HEK293 (cell line): ENCODE measurements at regions not wholly inside any gene's neighbourhood (a gene's known extent, or its start where the extent isn't known, plus 50 kb on each side); places are given as distances from the start of the nearest gene placed in this dataset.

ENCODE experiments used
- CTCF ChIA-PET: fragments of 350-600 bp; formaldehyde crosslinking; extraction: SDS; loops from one replicate; lab custom pipeline; 2021; ENCODE audit warnings: antibody characterized with exemption; lab: Yijun Ruan, JAX
- POLR2A ChIA-PET: fragments of 300-600 bp; formaldehyde crosslinking; extraction: SDS; loops from one replicate; lab custom pipeline; 2020; ENCODE audit warnings: antibody characterized with exemption, inconsistent platforms; lab: Yijun Ruan, JAX
- H3K27ac ChIP-seq: fragments of 200-500 bp; sonication (Bioruptor generic); 2 replicates; pipeline ENCODE4 v1.5.1; 2014; ENCODE audit warnings: low read depth, low read length, control low read depth, inconsistent platforms; ENCODE audit errors: extremely low read depth
- H3K36me3 ChIP-seq, 2 experiments: fragments of 200-500 bp in 1 of 2; sonication (Bioruptor generic) in 1 of 2; 1 replicate in 1 of 2; 2 replicates in 1 of 2; pipeline ENCODE4 v1.5.1; 2014 to 2017; ENCODE audit warnings: inconsistent platforms in 2 of 2, low read length in 2 of 2; ENCODE audit not compliant: control insufficient read depth in 2 of 2, insufficient read depth in 1 of 2
- H3K4me1 ChIP-seq: fragments of 200-500 bp; sonication (Bioruptor generic); 2 replicates; pipeline ENCODE4 v1.5.1; 2014; ENCODE audit warnings: mild to moderate bottlenecking, low read length, inconsistent platforms; ENCODE audit not compliant: control insufficient read depth, insufficient read depth
- H3K4me3 ChIP-seq: 2 replicates; pipeline ENCODE4 v1.5.1; 2011; ENCODE audit warnings: low read depth, mild to moderate bottlenecking, control low read depth, low read length, moderate library complexity
- H3K9me3 ChIP-seq: fragments of 200-500 bp; sonication (Bioruptor generic); 2 replicates; pipeline ENCODE4 v1.5.1; 2014; ENCODE audit warnings: low read depth, low read length, inconsistent platforms; ENCODE audit not compliant: control insufficient read depth, insufficient read depth
- EGR2 ChIP-seq: fragments of 450-650 bp; formaldehyde crosslinking; IDR thresholded peaks from 2 replicates; pipeline ENCODE4 v1.5.1; 2016; ENCODE audit warnings: low read depth, missing biosample characterization, missing genetic modification characterization
- GLIS1 ChIP-seq: fragments of 450-650 bp; formaldehyde crosslinking; IDR thresholded peaks from 2 replicates; pipeline ENCODE4 v1.5.1; 2016; ENCODE audit warnings: missing biosample characterization, missing genetic modification characterization
- KLF7 ChIP-seq: fragments of 450-650 bp; formaldehyde crosslinking; IDR thresholded peaks from 2 replicates; pipeline ENCODE4 v1.5.1; 2016; ENCODE audit warnings: missing biosample characterization, missing genetic modification characterization, borderline replicate concordance
- ZBTB20 ChIP-seq: fragments of 450-650 bp; formaldehyde crosslinking; IDR thresholded peaks from 2 replicates; pipeline ENCODE4 v1.5.1; 2016; ENCODE audit warnings: missing biosample characterization, missing genetic modification characterization
- ZFHX2 ChIP-seq: fragments of 450-650 bp; formaldehyde crosslinking; conservative IDR thresholded peaks from 2 replicates; pipeline ENCODE4 v1.5.1; 2016; ENCODE audit warnings: missing biosample characterization, missing genetic modification characterization
- ZNF248 ChIP-seq: fragments of 450-650 bp; formaldehyde crosslinking; IDR thresholded peaks from 2 replicates; pipeline ENCODE4 v1.5.1; 2017; ENCODE audit warnings: missing biosample characterization, missing genetic modification characterization
- ZNF324 ChIP-seq: fragments of 450-650 bp; formaldehyde crosslinking; IDR thresholded peaks from 2 replicates; pipeline ENCODE4 v1.5.1; 2016; ENCODE audit warnings: missing biosample characterization, missing genetic modification characterization
- ZNF335 ChIP-seq: fragments of 450-650 bp; formaldehyde crosslinking; conservative IDR thresholded peaks from 2 replicates; pipeline ENCODE4 v1.5.1; 2016; ENCODE audit warnings: missing biosample characterization, missing genetic modification characterization
- ZNF37A ChIP-seq: fragments of 450-650 bp; IDR thresholded peaks from 2 replicates; pipeline ENCODE4 v1.5.1; 2018; ENCODE audit warnings: missing biosample characterization, missing genetic modification characterization
- ZNF391 ChIP-seq: fragments of 450-650 bp; formaldehyde crosslinking; IDR thresholded peaks from 2 replicates; pipeline ENCODE4 v1.5.1; 2016; ENCODE audit warnings: low read depth, missing biosample characterization, missing genetic modification characterization, borderline replicate concordance
- ZNF404 ChIP-seq: fragments of 450-650 bp; formaldehyde crosslinking; IDR thresholded peaks from 2 replicates; pipeline ENCODE4 v1.5.1; 2017; ENCODE audit warnings: missing biosample characterization, missing genetic modification characterization
- ZNF549 ChIP-seq: fragments of 450-650 bp; IDR thresholded peaks from 2 replicates; pipeline ENCODE4 v1.5.1; 2018; ENCODE audit warnings: missing biosample characterization, missing genetic modification characterization, mild to moderate bottlenecking, inconsistent platforms, moderate library complexity
- ZNF624 ChIP-seq: fragments of 450-650 bp; formaldehyde crosslinking; IDR thresholded peaks from 2 replicates; pipeline ENCODE4 v1.5.1; 2017; ENCODE audit warnings: missing biosample characterization, missing genetic modification characterization
- ZNF777 ChIP-seq: fragments of 450-650 bp; formaldehyde crosslinking; IDR thresholded peaks from 2 replicates; pipeline ENCODE4 v1.5.1; 2017; ENCODE audit warnings: missing biosample characterization, missing genetic modification characterization, borderline replicate concordance
- TF ChIP-seq, protein P1 (sequence below): fragments of 450-650 bp; formaldehyde crosslinking; IDR thresholded peaks from 2 replicates; pipeline ENCODE4; 2016; ENCODE audit warnings: missing biosample characterization, missing genetic modification characterization
- TF ChIP-seq, protein P2 (sequence below): fragments of 450-650 bp; formaldehyde crosslinking; conservative IDR thresholded peaks from 2 replicates; pipeline ENCODE4 v1.5.1; 2016; ENCODE audit warnings: low read depth, missing biosample characterization, missing genetic modification characterization

DNA sequence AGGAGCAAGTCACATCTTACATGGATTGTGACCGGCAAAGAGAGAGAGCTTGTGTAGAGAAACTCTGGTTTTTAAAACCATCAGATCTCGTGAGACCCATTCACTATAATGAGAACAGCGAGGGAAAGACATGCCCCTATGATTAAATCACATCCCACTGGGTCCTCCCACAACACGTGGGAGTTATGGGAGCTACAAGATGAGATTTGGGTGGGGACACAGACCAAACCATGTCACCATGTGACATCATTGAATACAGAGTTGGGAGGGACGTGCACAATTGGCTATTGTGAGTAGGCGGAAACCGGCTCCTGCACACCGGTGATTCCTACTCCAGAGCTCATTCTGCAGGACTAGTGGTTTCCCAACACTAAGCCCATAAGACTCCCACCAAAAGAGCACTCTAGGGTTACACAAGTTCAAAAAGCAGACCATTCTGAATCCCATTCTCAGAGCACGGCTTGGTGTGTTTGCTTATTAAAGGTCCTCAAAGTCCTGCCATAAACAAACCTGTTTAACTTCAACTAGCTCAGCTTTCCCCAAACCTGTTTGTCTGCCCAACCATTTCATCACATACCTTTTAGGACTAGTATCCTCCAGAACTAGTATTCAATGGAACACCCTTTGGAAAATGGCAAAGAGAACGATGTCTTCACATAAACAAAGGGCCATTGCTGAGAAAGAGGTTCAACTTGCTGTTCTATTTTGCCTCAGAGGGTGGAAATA is 167.6 kb downstream of the TLE3 start:
- H3K4me1 ChIP-seq, result no peaks in the 10 kb centered on the region
- no peak overlapping the region for H3K4me3 ChIP-seq
- H3K9me3 ChIP-seq, result peaks cover 2% of the 10 kb centered on the region; the same call in 1 of the 2 replicates
- POLR2A ChIA-PET, result no interaction called here
- CTCF ChIA-PET, result no interaction called here
- TF ChIP-seq, protein P1, sequence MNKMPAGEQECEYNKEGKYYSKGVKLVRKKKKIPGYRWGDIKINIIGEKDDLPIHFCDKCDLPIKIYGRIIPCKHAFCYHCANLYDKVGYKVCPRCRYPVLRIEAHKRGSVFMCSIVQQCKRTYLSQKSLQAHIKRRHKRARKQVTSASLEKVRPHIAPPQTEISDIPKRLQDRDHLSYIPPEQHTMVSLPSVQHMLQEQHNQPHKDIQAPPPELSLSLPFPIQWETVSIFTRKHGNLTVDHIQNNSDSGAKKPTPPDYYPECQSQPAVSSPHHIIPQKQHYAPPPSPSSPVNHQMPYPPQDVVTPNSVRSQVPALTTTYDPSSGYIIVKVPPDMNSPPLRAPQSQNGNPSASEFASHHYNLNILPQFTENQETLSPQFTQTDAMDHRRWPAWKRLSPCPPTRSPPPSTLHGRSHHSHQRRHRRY (tag by site-specific recombination), result no peak
- TF ChIP-seq ZFHX2 (tag by site-specific recombination) (peak; percentile 66), KLF7 (no peak), EGR2 (tag by site-specific recombination) (peak; percentile 55; the same call in 1 of the 2 replicates)
- no peak overlapping the region for H3K27ac ChIP-seq
- no peaks in the 10 kb centered on the region for H3K36me3 ChIP-seq

DNA sequence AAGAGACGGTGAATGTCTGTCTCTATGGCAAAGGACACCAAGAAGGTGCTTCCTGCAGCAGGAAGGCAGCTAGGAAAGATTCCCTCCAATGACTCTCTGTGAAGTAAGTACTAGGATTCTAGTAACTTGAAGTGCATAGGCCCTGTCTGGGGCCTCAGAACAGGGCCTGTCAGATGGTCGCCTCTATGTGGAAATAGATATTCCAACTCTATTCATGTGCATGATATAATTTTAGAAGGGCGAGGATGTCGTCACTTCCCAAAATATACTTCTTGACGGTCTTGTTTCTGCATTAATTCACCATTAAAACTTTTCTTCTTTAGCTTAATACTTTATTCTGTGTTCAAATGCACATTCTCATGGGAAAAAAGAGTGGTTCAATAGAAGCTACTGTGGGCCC is 167.0 kb downstream of the TLE3 start:
- TF ChIP-seq ZFHX2 (tag by site-specific recombination) (no peak), ZNF324 (tag by site-specific recombination) (no peak), ZNF624 (tag by site-specific recombination) (no peak), ZNF549 (tag by site-specific recombination) (no peak), ZNF404 (tag by site-specific recombination) (no peak), ZNF391 (no peak)
- TF ChIP-seq, protein P2, sequence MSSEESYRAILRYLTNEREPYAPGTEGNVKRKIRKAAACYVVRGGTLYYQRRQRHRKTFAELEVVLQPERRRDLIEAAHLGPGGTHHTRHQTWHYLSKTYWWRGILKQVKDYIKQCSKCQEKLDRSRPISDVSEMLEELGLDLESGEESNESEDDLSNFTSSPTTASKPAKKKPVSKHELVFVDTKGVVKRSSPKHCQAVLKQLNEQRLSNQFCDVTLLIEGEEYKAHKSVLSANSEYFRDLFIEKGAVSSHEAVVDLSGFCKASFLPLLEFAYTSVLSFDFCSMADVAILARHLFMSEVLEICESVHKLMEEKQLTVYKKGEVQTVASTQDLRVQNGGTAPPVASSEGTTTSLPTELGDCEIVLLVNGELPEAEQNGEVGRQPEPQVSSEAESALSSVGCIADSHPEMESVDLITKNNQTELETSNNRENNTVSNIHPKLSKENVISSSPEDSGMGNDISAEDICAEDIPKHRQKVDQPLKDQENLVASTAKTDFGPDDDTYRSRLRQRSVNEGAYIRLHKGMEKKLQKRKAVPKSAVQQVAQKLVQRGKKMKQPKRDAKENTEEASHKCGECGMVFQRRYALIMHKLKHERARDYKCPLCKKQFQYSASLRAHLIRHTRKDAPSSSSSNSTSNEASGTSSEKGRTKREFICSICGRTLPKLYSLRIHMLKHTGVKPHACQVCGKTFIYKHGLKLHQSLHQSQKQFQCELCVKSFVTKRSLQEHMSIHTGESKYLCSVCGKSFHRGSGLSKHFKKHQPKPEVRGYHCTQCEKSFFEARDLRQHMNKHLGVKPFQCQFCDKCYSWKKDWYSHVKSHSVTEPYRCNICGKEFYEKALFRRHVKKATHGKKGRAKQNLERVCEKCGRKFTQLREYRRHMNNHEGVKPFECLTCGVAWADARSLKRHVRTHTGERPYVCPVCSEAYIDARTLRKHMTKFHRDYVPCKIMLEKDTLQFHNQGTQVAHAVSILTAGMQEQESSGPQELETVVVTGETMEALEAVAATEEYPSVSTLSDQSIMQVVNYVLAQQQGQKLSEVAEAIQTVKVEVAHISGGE (tag by site-specific recombination), result no peak
- Histone ChIP-seq H3K36me3 (no peaks in the 10 kb centered on the region), H3K4me3 (no peak overlapping the region), H3K4me1 (no peaks in the 10 kb centered on the region), H3K9me3 (peaks cover 2% of the 10 kb centered on the region; the same call in 1 of the 2 replicates), H3K27ac (no peak overlapping the region)
- POLR2A ChIA-PET, result no interaction called here
- CTCF ChIA-PET, result no interaction called here

DNA sequence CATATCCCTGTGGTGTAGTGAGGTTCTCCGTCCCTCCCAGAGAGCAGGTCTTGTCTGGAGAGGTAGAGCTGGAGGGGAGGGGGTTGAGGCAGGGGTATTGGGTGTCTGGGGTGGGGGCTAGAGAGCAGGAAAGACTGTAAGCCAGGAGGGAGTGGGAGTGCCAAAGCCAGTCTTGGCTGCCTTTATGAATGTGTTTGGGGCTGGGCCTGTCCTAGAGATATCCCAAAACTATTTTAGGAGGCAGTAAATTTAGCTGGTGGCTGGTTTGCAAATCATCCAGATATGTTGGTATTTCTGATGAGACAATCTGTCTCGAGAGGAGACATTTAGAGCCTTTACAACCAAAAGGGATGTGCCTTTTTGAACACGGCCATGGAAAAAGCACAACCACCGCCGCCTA is 166.6 kb downstream of the TLE3 start:
- Histone ChIP-seq H3K4me1 (no peaks in the 10 kb centered on the region), H3K36me3 (no peaks in the 10 kb centered on the region), H3K4me3 (no peak overlapping the region), H3K9me3 (peaks cover 2% of the 10 kb centered on the region; the same call in 1 of the 2 replicates), H3K27ac (no peak overlapping the region)
- CTCF ChIA-PET, result no interaction called here
- POLR2A ChIA-PET, result interaction anchor here (0.6 kb wide), 1 partner anchor 9 kb away, joined by 3 read pairs; no protein-coding TSS in a partner anchor
- no peak for TF ChIP-seq ZNF335
- TF ChIP-seq ZNF777 (tag by site-specific recombination), result no peak
- TF ChIP-seq ZBTB20, result no peak
- TF ChIP-seq ZNF248 (tag by site-specific recombination), result no peak
- no peak for TF ChIP-seq GLIS1
- TF ChIP-seq ZNF324 (tag by site-specific recombination), result no peak
- no peak for TF ChIP-seq ZNF37A (tag by site-specific recombination)
- TF ChIP-seq, all 188 proteins: peak for 0
